ENCODE measurements at regions not wholly inside any gene's neighbourhood (a gene's known extent, or its start where the extent isn't known, plus 50 kb on each side); places are given as distances from the start of the nearest gene placed in this dataset.

DNA sequence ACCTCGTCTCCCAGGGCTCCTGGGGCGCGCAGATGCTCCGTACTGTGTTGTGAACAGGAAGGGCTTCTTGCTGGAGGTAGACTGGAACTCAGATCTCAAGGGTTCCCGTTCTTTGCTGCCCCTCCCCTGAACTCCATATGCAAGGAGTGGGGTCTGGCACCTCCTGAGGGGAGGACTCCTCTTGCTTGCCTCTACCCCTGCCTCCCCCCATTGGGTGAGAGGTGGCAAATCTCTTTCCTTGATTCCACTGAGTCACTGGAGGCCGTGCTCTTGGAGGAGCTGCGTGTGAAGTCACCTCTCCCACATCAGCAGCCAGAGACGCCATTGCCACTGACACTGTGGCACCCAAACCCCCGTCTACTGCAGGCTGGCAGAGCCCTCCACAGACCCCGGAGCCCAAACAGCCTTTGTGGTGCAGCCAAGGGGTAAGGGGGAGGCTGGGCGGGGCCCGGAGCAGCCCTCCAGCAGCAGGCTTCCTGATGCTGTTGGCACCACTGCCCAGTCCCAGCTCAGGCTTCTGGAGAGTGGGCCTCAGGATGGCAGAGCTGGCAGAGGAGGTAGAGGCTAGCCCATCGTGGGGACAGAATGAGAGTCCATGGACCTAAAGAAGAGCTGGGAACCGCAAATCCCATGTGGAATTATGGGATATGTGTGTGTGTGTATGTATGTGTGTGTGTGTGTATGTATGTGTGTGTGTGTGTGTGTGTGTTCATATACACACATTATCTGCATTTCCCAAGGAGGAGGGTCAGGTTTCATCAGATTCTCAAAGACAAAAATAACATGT, 104.9 kb upstream of the RUNX3 start:
- DNase-seq (no peak), ATAC-seq (no peak)
- no peaks in the 10 kb centered on the region for H3K27me3 ChIP-seq
- H3K4me1 ChIP-seq: peaks cover 22% of the 10 kb centered on the region
- intact Hi-C loops (cut with DNase I): no loop called here
- no peak for TF ChIP-seq CTCF (IDR thresholded peaks at IDR 0.05)
- no peak overlapping the region for H3K4me3 ChIP-seq
- H3K9me3 ChIP-seq: no peaks in the 10 kb centered on the region
- H3K27ac ChIP-seq: peak overlapping the region; percentile 30
- H3K36me3 ChIP-seq: no peaks in the 10 kb centered on the region

- Histone ChIP-seq H3K4me3 (no peak overlapping the region), H3K27ac (peak overlapping the region; percentile 30), H3K9me3 (no peaks in the 10 kb centered on the region), H3K36me3 (no peaks in the 10 kb centered on the region), H3K27me3 (no peaks in the 10 kb centered on the region), H3K4me1 (peaks cover 24% of the 10 kb centered on the region)
- TF ChIP-seq CTCF (IDR thresholded peaks at IDR 0.05): no peak
- peak; percentile 77 for DNase-seq
- intact Hi-C loops (cut with DNase I): no loop called here
- ATAC-seq: peak; percentile 85
Measured at GRCh38 chr1:25033828-25034705, 104.0 kb upstream of the RUNX3 start.

- no peak for TF ChIP-seq CTCF (IDR thresholded peaks at IDR 0.05)
- Histone ChIP-seq H3K4me1 (peaks cover 25% of the 10 kb centered on the region), H3K27ac (no peak overlapping the region), H3K27me3 (peaks cover under 1% of the 10 kb centered on the region), H3K9me3 (no peaks in the 10 kb centered on the region), H3K4me3 (no peak overlapping the region), H3K36me3 (no peaks in the 10 kb centered on the region)
- DNase-seq: no peak
- intact Hi-C loops (cut with DNase I): no loop called here
- ATAC-seq: no peak
Measured at GRCh38 chr1:25033030-25033827, 103.2 kb upstream of the RUNX3 start.

DNA sequence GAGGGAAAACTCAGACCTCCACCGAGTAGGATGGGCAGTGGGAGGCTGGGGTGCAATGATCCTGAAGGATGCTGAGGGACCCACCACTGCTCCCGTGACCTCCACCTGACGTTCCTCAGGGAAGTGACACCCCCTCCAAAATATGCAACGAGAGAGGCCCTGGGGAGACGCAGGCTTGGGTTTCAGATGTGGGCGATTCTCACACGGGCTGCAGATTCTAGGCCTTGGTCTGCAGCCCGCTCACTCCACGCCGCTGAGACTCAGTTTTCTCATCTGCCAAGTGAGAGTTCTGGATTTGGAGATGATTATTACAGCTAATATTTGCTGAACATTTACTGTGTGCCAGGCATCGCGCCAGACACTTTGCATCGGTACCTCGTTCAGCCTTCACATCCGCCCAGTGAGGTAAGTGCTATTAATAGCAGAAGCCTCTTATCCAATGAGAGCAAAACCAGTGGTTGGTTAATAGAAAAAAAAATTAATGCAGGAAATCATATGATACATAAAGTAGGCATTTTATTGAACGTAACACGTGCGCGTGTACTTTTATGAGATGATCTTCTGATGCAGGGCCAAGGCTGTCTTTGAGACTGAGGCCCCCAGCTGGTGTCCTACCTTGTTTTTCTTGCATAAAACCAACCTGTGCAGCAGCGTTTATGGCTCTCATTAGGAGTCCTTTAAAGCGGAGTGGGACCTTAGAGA, 102.0 kb upstream of the RUNX3 start:
- no peaks in the 10 kb centered on the region for H3K9me3 ChIP-seq
- no peak for TF ChIP-seq CTCF (IDR thresholded peaks at IDR 0.05)
- H3K36me3 ChIP-seq: no peaks in the 10 kb centered on the region
- H3K4me3 ChIP-seq: no peak overlapping the region
- intact Hi-C loops (cut with DNase I): no loop called here
- peaks cover 25% of the 10 kb centered on the region for H3K4me1 ChIP-seq
- DNase-seq: peak; percentile 86
- peaks cover 7% of the 10 kb centered on the region for H3K27me3 ChIP-seq
- no peak overlapping the region for H3K27ac ChIP-seq
- peak; percentile 62 for ATAC-seq

GRCh38 chr1:25031601-25031965, 101.5 kb upstream of the RUNX3 start:
- ATAC-seq: no peak
- Histone ChIP-seq H3K27ac (no peak overlapping the region), H3K36me3 (no peaks in the 10 kb centered on the region), H3K9me3 (no peaks in the 10 kb centered on the region), H3K4me1 (peaks cover 30% of the 10 kb centered on the region), H3K4me3 (no peak overlapping the region), H3K27me3 (peaks cover 7% of the 10 kb centered on the region)
- no peak for TF ChIP-seq CTCF (IDR thresholded peaks at IDR 0.05)
- intact Hi-C loops (cut with DNase I): no loop called here
- no peak for DNase-seq

Measured in upper lobe of right lung (tissue), 1 donor.